Vagina (tissue), 2 donors: ENCODE measurements at regions not wholly inside any gene's neighbourhood (a gene's known extent, or its start where the extent isn't known, plus 50 kb on each side); places are given as distances from the start of the nearest gene placed in this dataset.

Experiments used
- POLR2A ChIP-seq, 2 donors: fragments of 450-650 bp; IDR thresholded peaks; one replicate each; pipeline ENCODE4 v1.6.1; 2017; ENCODE audit warnings: antibody characterized with exemption in 2 of 2, mild to moderate bottlenecking in 2 of 2, moderate library complexity in 2 of 2
- TF ChIP-seq, protein P1 (sequence below), 3 experiments: fragments of 450-650 bp in 2 of 3; fragments of 200-600 bp in 1 of 3; sonication (generic) in 1 of 3; IDR thresholded peaks; one replicate each; pipeline ENCODE4 v1.5.1; 2017 to 2019; ENCODE audit warnings: antibody characterized with exemption in 3 of 3, mild to moderate bottlenecking in 2 of 3, moderate library complexity in 2 of 3

DNA sequence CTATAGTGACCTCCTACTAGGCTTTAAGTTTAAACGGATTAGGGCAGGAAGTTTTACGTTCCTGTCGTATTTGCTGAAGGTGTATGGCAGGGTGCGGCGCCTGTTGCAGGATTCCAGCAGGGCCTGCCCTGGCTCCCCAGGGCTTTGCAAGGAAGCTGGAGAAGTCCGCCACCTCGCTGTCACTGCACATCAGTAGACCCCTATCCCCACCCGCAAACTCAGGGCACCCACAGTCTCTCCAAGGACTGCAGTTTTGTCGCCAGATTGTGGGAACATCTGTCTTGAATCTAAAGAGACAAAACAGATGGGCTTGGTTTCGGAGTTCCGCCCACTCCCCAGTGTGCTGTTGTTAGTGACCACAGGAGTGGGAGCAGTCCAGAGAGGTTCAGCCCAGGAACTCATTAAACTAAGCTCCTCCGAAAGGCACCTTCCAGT is 110.8 kb downstream of the CDC7 start:
- TF ChIP-seq, protein P1, sequence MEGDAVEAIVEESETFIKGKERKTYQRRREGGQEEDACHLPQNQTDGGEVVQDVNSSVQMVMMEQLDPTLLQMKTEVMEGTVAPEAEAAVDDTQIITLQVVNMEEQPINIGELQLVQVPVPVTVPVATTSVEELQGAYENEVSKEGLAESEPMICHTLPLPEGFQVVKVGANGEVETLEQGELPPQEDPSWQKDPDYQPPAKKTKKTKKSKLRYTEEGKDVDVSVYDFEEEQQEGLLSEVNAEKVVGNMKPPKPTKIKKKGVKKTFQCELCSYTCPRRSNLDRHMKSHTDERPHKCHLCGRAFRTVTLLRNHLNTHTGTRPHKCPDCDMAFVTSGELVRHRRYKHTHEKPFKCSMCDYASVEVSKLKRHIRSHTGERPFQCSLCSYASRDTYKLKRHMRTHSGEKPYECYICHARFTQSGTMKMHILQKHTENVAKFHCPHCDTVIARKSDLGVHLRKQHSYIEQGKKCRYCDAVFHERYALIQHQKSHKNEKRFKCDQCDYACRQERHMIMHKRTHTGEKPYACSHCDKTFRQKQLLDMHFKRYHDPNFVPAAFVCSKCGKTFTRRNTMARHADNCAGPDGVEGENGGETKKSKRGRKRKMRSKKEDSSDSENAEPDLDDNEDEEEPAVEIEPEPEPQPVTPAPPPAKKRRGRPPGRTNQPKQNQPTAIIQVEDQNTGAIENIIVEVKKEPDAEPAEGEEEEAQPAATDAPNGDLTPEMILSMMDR (IDR thresholded peaks at IDR 0.05): no peak
- TF ChIP-seq POLR2A (IDR thresholded peaks at IDR 0.05): no peak
